GM18499 (cell line): ENCODE measurements at regions not wholly inside any gene's neighbourhood (a gene's known extent, or its start where the extent isn't known, plus 50 kb on each side); places are given as distances from the start of the nearest gene placed in this dataset.
"Not testable (repeated sequence)": the region's sequence is repeated elsewhere in the genome, so short reads cannot be mapped to it uniquely, and the experiment has no call there.

Experiments used
- ATAC-seq: cut with Tn5 transposase; IDR thresholded peaks from one replicate; pipeline ENCODE4 v1.9.1; 2021; ENCODE audit warnings: moderate number of reproducible peaks; ENCODE audit not compliant: insufficient read depth, unreplicated experiment

DNA sequence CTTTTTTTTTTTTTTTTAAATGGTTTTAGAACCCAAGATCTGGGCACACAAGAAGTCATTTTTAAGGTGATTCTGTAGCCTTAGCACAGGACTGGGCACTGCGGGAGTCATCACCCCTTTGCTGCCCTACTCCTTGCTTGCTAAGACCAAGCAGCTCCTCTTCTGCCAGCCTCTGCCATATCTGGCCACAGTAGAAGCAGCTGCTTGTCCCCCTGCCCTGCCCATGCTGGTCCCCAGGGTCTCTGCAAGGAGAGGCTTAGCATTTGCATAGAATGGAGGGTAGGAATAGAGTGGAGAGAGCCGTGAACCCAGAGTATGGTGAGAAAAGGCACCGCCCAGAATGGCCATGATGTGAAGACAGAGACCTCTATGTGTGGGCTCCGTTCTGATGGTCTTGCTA is 109.3 kb downstream of the ADRA2C start:
- no peak for ATAC-seq

DNA sequence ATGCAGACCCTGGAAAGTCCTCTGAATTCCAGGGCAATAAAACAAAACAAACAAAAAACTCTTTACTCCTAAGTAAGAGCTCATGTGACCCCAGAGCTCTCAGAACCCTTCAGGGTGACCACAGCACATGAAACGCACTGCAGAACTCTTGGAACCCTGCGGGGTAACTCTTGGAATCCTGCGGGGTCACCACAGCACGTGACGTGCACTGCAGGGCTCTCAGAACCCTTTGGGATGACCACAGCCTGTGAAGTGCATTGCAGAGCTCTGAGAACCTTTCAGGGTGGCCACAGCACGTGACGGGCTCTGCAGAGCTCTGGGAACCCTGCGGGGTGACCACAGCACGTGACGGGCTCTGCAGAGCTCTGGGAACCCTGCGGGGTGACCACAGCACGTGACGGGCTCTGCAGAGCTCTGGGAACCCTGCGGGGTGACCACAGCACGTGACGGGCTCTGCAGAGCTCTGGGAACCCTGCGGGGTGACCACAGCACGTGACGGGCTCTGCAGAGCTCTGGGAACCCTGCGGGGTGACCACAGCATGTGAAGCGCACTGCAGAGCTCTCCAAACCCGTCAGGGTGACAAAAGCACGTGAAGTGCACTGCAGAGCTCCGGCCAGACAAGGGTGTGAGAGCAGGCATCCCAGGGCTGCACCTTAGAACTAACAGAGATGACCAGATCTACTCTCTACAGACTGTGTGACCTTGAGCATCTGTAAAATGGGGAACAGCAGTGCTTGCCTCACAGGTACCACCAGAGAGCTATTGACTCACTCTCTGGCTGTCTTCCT is 110.1 kb downstream of the ADRA2C start:
- ATAC-seq, result not testable (repeated sequence)

DNA sequence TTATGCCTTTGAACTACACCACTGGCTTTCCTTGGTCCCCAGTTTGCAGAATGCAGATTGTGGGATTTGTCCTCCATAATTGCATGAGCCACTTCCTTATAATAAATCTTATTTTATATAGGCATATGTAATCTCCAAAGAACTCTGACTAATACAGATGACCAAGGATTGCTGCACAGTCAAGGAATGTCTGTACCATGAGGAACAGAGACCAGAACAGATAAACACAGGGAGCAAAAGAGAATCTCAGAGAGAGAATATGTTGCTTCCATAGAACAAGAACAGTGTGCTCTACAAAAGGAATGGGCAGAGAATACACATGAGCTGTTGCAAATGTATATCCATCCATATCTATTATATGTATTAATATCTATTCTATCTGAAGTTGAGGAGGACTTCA is 111.1 kb downstream of the ADRA2C start:
- no peak for ATAC-seq

DNA sequence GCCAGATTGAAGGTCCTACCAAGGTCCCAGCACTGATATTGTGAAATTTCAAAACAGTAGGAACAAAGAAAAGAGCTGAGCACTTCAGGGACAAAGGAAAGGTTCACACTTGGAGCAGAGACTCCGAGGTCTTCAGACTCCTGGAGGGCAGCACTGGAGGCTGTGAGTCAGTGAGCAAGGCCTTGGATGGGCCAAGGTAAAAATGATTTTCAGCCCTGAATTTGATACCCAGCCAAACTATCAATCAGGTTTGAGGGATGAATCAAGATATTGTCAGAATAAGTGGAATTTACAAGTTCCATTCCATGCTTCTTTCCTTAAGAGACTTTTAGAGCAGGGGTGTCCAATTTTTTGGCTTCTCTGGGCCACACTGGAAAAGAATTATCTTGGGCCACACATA is 111.7 kb downstream of the ADRA2C start:
- ATAC-seq, result no peak

DNA sequence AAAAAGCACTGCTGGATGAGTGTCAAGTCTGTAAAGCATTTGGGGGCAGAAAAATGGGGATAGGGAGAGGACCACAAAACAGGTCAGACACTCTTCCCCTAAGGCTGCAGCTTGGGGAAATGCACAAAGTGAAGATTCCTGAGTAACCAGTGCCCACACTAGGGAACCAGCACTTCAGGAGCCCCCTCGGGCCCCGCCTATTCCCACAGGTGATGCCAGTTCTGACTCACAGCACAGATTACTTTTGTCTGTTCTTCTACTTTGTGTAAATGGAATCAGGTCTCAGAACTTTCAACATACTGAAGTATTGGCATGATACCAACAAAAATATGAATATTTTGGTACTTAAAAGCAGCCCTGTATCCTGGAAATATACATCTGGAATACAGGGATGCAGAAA is 112.5 kb downstream of the ADRA2C start:
- no peak for ATAC-seq

DNA sequence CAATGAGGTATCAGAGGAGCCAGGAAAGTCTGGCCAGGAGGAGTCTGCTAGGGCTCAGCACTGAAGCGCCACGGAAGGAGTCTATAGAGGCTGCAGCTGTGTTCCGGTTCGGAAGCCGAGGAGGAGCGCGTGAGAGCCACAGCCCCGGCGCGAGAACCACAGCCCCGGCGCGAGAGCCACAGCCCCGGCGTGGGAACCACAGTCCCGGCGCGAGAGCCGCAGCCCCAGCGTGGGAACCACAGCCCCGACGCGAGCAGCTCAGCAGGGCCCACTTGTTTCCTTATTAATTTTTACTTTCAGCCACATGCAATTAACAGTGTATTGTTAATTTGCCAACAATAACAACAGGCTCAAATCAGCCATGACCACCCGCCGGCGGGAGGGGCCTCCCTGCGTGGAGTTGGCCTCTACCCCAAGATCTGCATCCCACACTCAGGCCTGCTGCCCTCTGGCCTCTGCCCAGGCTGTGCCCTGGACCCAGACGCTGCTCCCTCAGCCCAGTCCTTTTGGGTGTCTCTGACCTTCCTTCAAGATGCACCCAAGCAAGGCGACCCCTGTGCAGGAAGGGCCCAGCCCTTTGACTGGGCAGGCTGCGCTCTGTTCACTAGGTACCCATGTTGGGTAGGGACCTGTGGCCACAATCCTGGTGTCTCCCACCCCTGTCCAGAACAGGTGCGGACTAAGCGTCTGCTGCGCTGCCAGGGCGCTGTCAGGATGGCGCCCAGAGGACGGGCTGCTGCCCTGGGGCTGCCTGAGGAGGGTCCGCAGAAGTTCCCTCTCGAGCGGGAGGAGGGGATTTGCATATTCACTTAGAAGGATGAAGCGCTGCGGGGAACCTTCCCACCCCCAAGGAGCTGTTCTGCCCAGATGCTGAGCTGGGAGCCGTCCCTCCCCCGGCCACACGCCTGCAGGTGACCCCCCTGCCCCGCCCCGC is 113.8 kb downstream of the ADRA2C start:
- no peak for ATAC-seq

DNA sequence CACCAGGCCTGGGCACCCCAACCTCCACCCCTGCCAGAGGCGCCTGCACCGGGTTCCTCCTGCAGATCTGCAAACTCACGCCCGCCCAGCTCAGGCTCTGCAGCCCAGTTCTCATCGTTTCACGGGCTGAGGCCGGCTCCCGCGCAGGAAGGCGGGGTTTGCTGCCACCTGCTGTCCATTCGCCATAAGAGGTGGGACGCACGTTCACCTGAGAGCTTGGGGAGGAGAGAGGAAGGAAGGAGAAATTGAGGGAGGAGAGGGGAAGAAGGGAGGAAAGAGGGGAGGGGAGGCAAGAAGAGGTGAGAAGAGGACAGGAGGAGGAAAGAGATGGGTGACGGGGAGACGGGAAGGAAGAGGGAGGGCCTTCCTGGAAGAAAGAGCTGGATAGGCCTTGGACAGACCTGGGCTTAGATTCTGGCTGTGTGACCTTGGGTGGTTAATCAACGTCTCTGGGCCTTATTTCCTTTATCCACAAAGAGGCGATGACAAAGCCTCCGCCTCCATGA is 114.5 kb downstream of the ADRA2C start:
- no peak for ATAC-seq

DNA sequence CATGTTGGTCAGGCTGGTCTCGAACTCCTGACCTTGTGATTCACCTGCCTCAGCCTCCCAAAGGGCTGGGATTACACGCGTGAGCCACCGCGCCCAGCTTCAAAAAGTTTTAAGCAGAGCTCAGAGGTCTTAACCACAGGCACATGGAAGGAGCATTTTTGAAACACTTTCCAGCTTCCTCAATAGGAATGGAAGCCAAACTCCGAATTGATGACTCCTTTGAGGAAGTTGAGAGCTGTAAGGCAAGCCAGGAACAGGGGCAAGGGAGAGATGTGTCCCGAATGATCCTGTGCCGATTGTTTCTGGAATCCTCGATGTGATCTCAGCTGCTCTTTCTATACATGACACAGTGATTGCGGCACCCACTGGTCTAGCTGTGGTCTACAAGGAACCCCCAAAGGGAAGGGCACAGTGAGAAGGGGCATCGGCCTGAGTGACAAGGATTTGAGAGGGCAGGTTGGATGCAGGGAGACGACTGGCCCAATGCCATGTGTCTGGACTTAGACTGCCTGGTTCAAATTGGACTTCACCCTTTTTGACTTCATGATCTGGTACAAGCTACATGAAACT is 116.2 kb downstream of the ADRA2C start:
- ATAC-seq, result not testable (repeated sequence)

DNA sequence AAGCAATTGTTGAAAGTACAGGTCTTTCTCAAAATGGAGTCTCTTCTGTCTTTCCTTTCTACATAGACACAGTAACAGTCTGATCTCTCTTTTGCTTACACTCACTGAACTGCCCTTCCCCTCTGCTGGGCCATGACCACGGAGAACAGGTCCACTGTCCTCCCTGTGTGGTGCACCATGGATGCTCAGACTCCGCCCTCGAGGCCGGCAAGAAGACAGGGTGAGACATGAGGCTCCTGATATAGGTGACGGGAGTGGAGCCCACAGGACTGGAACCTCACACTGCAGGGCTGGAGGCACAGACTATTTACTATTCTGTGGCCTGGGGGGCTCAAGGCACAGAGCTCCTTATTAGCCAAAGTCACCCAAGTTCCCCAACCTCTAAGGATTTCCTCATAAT is 118.1 kb downstream of the ADRA2C start:
- not testable (repeated sequence) for ATAC-seq

DNA sequence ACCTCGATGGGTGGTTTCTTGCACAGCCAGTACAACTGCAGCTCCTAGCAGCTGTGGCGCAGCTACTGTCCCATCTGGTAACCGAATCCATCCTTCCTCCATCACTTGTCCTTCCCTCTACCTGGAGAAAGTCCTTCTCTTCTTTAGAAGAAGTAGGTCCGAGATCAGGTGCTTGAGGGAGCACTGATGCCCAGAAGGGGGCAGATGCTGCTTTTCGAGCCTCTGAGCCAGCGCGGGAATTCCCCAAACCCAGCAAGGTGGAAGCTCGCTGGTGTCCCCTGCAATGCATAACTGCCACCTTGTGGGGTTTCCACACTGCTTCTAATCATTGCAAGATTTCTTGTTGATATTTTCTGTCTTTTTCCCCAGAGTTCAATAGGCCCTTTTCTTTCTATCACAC is 127.4 kb downstream of the ADRA2C start:
- not testable (repeated sequence) for ATAC-seq

DNA sequence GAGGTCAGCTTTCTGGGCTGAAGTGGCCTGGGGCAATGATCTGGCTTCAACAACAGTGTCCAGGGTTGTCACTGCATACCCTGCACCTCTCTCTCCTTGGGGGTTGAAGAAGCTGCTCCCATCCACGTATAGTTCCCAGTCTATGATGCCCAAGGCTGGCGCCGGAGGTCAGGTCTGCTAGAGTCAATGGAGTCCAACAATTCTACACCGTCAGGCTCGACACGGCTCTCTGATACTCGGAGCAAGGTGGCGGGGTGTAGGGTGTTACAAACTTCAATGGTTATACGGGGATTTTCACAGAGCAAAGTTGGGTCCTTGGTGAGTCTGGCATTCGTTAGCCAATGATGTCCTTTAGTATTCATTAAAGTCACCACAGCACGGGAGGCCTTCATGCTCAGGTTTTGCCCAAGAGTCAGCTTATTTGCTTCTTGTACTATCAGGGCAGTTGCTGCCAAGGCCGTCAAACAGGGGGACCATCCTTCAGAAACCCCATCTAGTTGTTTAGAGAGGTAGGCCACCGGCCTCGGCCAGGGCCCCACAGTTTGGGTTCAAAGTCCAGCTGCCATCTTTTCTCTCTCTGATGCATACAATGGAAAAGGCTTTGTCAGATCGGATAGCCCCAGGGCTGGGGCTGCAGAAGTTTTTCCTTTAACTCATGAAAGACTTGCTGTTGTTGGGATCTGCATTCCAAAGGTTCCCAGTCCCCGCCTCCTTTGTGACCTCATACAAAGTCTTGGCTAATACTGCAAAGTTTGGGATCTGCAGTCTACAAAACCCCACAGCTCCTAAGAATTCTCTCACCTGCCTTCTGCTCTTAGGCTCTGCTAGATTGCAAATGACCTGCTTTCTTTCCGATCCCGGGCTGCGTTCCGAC is 128.1 kb downstream of the ADRA2C start:
- not testable (repeated sequence) for ATAC-seq

DNA sequence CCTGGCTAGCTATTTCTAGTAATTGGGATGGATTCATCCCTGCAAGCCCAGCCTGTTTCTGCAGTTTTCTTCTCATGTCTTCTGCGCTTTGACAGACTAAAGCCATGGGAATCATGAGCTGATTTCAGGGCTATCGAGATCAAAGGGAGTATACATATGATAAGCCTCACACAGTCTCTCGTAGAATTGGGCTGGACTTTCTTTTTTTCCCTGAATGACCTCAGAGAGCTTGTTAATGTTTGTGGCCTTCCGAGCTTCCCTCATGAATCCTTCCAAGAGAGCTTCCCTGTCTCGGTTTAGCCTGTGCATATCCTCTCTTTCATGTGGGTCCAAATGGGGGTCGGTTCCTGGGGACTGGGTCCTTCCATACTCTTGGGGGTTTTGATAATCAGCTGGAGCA is 130.3 kb downstream of the ADRA2C start:
- no peak for ATAC-seq

DNA sequence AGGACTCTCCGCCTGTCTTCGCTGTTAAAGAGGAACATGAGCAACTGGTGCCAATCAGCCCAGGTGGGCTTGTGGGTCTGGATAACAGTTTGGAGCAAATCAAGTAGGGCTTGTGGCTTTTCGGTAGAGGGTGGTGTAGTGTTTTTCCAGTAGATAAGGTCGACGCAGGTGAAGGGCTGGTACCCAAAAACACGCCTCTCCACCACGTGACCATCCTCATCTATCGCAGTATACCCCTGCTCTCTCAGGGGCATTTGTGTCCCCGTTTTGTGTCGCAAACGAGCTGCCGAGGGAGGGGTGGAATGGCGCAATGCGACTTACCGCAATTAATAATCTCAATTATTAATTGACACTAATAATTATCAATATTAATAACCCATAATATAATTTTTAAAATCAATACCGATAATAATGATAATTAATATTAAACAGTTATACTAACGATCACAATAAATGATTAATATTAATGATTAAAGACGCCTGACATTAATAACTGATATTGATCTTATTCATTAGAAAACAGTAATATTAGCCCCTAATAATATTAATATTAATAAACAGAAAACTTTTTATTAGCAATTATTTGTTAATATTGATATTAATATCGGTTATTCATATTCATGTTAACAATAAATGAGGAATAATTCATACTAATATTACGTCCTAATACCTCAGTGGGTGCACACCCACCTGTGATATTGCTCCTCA is 130.8 kb downstream of the ADRA2C start:
- ATAC-seq, result not testable (repeated sequence)

DNA sequence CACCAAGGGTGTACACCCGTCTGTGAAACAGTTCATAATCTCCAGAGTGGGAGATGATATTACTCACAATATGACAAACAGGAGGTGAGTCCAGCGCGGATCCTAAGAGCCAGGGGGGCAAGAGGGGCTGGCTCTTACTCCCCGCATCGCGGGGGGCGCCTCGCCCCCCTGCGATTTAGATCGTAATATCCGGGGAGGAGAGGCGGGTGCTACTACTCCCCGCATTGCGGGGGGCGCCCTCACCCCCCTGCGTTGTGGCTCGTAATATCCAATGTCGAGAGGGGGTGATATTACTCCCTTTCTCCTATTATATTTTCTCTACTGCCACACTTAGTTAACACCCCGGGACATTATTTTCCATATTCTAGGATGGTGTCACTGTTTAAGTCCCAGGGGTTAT is 131.9 kb downstream of the ADRA2C start:
- ATAC-seq, result no peak

DNA sequence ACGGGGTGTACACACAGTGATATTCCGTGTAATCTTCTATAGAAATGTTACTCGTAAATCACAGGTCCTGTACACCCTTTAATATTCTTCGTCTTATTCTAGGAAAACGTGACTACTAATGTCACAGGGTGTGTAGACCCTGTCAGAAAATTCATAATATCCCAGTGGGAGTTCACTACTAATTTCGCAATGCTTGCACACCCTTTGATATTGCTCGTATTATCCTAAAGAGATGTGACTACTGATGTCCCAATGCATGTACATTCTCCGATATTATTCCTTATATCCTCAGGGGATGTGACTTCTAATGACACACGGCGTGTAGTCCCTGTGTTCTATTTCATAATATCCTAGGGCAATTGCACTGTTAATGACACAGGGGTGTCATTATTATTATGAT is 132.7 kb downstream of the ADRA2C start:
- not testable (repeated sequence) for ATAC-seq

DNA sequence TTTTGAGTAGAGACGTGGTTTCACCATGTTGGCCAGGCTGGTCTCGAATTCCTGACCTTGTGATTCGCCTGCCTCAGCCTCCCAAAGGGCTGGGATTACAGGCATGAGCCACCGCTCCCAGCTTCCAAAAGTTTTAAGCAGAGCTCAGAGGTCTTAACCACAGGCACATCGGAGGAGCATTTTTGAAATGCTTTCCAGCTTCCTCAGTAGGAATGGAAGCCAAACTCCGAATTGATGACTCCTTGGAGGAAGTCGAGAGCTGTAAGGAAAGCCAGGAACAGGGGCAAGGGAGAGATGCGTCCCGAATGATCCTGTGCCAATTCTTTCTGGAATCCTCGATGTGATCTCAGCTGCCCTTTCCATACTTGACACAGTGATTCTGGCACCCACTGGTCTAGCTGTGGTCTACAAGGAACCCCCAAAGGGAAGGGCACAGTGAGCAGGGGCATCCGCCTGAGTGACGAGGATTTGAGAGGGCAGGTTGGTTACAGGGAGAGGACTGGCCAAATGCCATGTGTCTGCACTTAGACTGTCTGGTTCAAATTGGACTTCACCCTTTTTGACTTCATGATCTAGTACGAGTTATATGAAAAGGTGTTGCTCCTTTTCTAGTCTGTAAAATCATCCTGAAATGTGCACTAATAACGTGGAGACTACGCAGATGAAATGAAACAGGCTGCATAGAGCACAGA is 138.2 kb downstream of the ADRA2C start:
- not testable (repeated sequence) for ATAC-seq

DNA sequence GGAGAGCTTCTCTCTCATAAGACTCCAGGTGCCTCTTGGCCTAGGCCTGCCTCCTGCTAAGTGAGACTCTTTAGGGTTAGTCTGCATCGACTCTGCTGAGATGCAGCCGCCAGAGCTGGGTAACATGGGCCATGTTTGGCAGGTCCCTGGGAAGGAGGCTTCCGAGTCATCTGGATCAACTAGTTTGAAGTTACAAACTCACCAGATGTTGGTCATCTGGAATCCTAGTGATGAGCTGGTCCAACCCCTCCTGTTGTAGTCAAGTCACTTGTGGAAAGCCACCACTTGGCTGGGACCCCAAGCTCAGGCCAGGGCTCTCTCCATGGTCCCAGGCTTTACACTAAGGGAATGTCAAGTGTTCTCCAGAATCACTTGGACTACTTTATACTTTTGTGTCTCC is 143.4 kb downstream of the ADRA2C start:
- ATAC-seq, result not testable (repeated sequence)

DNA sequence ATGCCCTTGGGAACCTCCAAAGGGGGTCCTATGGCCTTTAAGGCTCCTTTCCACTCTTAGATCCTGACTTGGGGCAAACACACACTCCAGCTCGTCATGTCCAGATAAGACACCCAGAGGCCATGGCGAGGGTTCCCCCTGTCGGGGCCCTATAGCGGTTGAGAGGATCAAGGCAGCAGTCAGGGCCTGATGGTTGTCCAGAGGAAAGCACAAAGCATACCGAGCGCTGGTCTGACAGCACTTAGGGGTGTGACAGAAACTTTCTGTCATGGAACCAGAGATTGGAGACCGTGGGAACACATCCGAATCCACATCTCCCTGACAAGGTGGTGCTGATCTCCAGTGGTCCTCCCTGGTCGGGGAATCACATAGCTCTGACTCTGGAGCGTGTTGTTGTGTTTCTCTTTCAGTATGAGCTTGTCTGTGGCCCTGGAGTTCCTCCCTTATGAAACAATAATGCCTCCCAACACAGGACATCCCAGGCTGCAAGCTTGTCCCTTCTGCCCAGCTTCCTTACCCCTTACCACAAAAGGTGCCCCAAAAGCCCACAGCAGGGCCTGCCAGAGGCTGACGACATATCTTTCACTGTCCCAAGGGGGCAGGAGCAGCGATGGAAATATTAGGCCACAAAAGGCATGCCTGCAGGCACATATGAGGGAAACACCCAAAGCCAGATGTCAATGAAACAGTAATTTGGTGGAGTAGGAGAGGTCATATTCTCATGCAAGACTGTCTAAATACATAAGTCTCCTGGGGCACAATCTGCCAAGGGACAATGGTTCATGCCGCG is 144.2 kb downstream of the ADRA2C start:
- ATAC-seq, result not testable (repeated sequence)
